Prostate gland (tissue), 2 donors: ENCODE measurements at regions not wholly inside any gene's neighbourhood (a gene's known extent, or its start where the extent isn't known, plus 50 kb on each side); places are given as distances from the start of the nearest gene placed in this dataset.

ENCODE experiments used
- DNase-seq: peaks from one replicate; pipeline ENCODE4 v3.0.0-alpha.2; 2019; ENCODE audit warnings: low spot score
- H3K27ac ChIP-seq, 2 donors: fragments of 200-600 bp; sonication (generic); 2 replicates each; pipeline ENCODE4 v1.5.1; 2017 to 2019
- H3K27me3 ChIP-seq: fragments of 200-600 bp; sonication (generic); replicated peaks from 2 replicates; pipeline ENCODE4 v1.5.1; 2019; ENCODE audit not compliant: insufficient read depth
- H3K36me3 ChIP-seq, 2 donors: fragments of 200-600 bp; sonication (generic); 1 replicate in 1 of 2; 2 replicates in 1 of 2; pipeline versions ENCODE4 v1.5.1 to v1.8.1; 2017 to 2019
- H3K4me1 ChIP-seq: fragments of 200-600 bp; sonication (generic); replicated peaks from 2 replicates; pipeline ENCODE4 v1.5.1; 2019
- H3K4me3 ChIP-seq, 2 donors: fragments of 200-600 bp; sonication (generic); 2 replicates each; pipeline ENCODE4 v1.5.1; 2017 to 2019
- H3K9me3 ChIP-seq: fragments of 200-600 bp; sonication (generic); 2 replicates; pipeline ENCODE4 v1.5.1; 2017
- POLR2A ChIP-seq: fragments of 450-650 bp; IDR thresholded peaks from one replicate; pipeline ENCODE4 v1.6.1; 2016; ENCODE audit warnings: antibody characterized with exemption, mild to moderate bottlenecking
- POLR2AphosphoS5 ChIP-seq: sonication (generic); formaldehyde crosslinking; IDR thresholded peaks from one replicate; pipeline ENCODE4 v1.6.1; 2017; ENCODE audit warnings: antibody characterized with exemption
- WGBS: methylation state at CpG from one replicate; pipeline ENCODE4 v1.1.5; 2018; 5-methylcytosine and 5-hydroxymethylcytosine counted together
- intact Hi-C: fragments of 100-400 bp; cut with DNase I; formaldehyde crosslinking; loops from one replicate; pipeline ENCODE4 v1.14.2; 2022
- TF ChIP-seq, protein P1 (sequence below), 4 experiments: fragments of 200-600 bp in 2 of 4; fragments of 450-650 bp in 2 of 4; sonication (generic) in 2 of 4; IDR thresholded peaks; 1 replicate in 3 of 4; 2 replicates in 1 of 4; pipeline ENCODE4 v1.5.1; 2016 to 2019; ENCODE audit warnings: antibody characterized with exemption in 4 of 4, mild to moderate bottlenecking in 2 of 4, moderate library complexity in 2 of 4

DNA sequence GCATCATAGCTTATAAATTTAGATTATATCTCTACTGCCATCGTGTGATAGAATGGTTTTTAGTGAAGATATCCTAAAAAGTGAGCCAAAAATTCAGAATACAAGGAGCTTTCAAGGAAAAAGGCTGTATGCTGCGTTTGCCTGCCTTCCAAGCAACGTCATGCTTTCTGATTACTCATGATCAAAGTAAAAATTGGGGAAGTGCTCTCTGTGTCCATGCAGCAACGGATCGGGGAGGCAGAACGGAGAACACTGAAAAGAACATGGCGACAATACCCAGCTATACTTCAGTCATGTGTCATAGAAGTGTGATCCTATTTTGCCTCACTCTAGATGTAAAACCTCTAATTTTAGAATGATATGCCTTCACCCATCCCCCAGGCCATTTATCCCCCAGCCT, 185.7 kb downstream of the SUCLG1 start:
- Histone ChIP-seq H3K4me1 (no peaks in the 10 kb centered on the region), H3K9me3 (no peaks in the 10 kb centered on the region), H3K27me3 (no peaks in the 10 kb centered on the region), H3K36me3 (no peaks in the 10 kb centered on the region), H3K4me3 (no peak overlapping the region), H3K27ac (no peak overlapping the region)
- intact Hi-C loops = no loop called here
- DNase-seq = no peak
- TF ChIP-seq POLR2AphosphoS5 = no peak
- TF ChIP-seq, protein P1, sequence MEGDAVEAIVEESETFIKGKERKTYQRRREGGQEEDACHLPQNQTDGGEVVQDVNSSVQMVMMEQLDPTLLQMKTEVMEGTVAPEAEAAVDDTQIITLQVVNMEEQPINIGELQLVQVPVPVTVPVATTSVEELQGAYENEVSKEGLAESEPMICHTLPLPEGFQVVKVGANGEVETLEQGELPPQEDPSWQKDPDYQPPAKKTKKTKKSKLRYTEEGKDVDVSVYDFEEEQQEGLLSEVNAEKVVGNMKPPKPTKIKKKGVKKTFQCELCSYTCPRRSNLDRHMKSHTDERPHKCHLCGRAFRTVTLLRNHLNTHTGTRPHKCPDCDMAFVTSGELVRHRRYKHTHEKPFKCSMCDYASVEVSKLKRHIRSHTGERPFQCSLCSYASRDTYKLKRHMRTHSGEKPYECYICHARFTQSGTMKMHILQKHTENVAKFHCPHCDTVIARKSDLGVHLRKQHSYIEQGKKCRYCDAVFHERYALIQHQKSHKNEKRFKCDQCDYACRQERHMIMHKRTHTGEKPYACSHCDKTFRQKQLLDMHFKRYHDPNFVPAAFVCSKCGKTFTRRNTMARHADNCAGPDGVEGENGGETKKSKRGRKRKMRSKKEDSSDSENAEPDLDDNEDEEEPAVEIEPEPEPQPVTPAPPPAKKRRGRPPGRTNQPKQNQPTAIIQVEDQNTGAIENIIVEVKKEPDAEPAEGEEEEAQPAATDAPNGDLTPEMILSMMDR (IDR thresholded peaks at IDR 0.05) = no peak
- TF ChIP-seq POLR2A = no peak
- WGBS = 72% methylated on average over 7 of the region's 7 CpGs

DNA sequence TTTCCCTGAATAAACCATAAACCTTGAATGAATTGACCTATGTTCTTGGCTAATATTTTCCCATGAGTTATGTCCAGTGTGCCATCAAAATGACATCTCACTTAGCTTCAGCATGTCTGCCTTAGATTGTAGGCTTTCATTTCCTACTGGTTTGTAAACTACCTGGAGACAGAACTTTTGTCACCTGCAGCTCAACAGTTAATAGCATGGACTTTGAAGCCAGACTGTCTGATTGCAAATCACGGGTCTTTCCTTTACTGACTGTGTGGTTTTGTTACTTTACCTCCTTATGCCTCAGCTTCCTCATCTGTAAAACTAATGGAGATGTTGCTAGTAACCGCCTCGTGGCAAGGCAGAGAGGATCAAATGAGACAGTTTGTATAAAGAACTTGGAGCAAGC, 187.1 kb downstream of the SUCLG1 start:
- WGBS = 88% methylated on average over 3 of the region's 3 CpGs

DNA sequence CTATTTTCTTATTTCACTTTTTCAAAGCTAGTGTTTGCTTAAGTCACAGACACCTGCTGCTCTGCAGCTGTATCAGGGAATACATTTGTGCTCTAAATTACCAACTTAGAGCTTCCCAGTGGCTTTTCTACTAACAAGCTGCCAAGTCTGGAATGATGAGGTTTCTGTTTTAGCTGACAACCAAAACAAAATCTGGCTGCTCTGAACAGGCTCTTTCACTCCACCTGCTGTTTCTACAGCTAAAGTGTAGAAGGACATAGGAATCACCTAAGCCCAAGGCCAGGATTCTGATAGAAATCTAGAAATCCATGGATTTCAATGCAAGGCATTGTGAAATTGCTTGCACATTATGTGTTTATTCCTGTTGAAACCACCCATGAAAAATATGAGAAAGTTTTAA, 201.2 kb downstream of the SUCLG1 start:
- Histone ChIP-seq H3K36me3 (no peaks in the 10 kb centered on the region), H3K4me1 (no peaks in the 10 kb centered on the region), H3K27me3 (no peaks in the 10 kb centered on the region), H3K9me3 (no peaks in the 10 kb centered on the region), H3K27ac (no peak overlapping the region), H3K4me3 (no peak overlapping the region)
- intact Hi-C loops = no loop called here
- TF ChIP-seq POLR2A = no peak
- TF ChIP-seq, protein P1 (IDR thresholded peaks at IDR 0.05) = no peak
- DNase-seq = no peak

More for the DNA sequence above, 187.1 kb downstream of the SUCLG1 start:
- intact Hi-C loops = no loop called here
- DNase-seq = no peak
- no peaks in the 10 kb centered on the region for H3K27me3 ChIP-seq
- no peak overlapping the region for H3K27ac ChIP-seq
- H3K4me1 ChIP-seq = no peaks in the 10 kb centered on the region
- H3K4me3 ChIP-seq = no peak overlapping the region
- no peaks in the 10 kb centered on the region for H3K36me3 ChIP-seq
- no peaks in the 10 kb centered on the region for H3K9me3 ChIP-seq
- TF ChIP-seq, protein P1 (IDR thresholded peaks at IDR 0.05) = no peak
- TF ChIP-seq POLR2A (no peak), POLR2AphosphoS5 (no peak)

DNA sequence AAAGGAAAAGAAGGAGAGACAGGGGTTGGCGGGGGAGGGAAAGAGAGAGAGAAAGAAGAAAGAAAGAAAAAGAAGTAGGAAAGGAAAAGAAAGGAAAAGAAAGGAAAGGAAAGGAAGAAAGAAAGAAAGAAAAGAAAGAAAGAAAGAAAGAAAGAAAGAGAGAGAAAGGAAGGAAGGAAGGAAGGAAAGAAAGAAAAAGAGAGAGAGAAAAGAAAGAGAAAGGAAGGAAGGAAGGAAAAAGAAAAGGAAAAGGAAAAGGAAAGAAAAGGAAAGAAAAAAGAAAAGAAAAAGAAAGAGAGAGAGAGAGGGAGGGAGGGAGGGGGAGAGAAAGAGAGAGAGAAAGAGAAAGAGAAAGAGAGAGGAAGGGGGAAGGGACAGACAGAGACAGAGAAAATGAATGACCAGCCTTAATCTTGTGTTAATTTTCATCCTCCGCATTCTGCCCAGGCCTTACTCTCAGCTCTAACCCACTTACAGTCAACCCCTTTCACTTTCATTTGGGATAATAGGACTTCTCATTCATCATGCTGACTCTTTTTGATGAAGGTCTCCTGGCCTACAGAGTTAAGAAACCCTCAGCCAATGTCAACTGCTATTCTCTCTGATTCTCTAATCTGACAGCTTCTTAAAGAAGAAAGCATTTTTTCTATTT, 207.3 kb downstream of the SUCLG1 start:
- no peak for DNase-seq
- intact Hi-C loops = no loop called here
- Histone ChIP-seq H3K27ac (no peak overlapping the region), H3K9me3 (no peaks in the 10 kb centered on the region), H3K4me3 (no peak overlapping the region), H3K27me3 (no peaks in the 10 kb centered on the region), H3K36me3 (no peaks in the 10 kb centered on the region), H3K4me1 (no peaks in the 10 kb centered on the region)
- 89% methylated on average over 2 of the region's 2 CpGs for WGBS
- TF ChIP-seq POLR2AphosphoS5 (no peak), POLR2A (no peak)
- TF ChIP-seq, protein P1 (IDR thresholded peaks at IDR 0.05) = no peak

DNA sequence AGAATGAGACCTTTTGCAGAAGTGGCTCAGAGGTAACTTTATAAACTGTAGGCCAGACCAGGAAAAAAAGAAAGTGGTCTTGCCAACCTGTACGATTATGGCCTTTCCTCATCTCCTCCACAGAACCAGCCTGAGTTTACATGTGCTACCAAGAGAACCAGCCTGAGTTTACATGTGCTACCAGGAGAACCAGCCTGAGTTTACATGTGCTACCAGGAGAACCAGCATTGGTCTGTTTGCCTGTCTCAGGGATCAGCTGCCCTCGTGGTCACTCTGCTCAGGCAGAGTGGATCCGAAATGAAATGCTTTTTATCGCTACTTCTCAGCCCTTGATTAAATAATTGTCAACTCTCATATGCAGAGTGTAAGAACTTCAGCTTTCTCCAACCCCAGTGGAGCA, 209.9 kb downstream of the SUCLG1 start:
- H3K4me3 ChIP-seq = no peak overlapping the region
- H3K27me3 ChIP-seq = no peaks in the 10 kb centered on the region
- H3K9me3 ChIP-seq = no peaks in the 10 kb centered on the region
- H3K4me1 ChIP-seq = no peaks in the 10 kb centered on the region
- H3K36me3 ChIP-seq = no peaks in the 10 kb centered on the region
- intact Hi-C loops = no loop called here
- WGBS = 94% methylated on average over 4 of the region's 4 CpGs
- DNase-seq = no peak
- H3K27ac ChIP-seq = no peak overlapping the region
- TF ChIP-seq POLR2A = no peak
- TF ChIP-seq, protein P1 (IDR thresholded peaks at IDR 0.05) = no peak
- TF ChIP-seq POLR2AphosphoS5 = no peak
